ENCODE measurements at regions not wholly inside any gene's neighbourhood (a gene's known extent, or its start where the extent isn't known, plus 50 kb on each side); places are given as distances from the start of the nearest gene placed in this dataset.

DNA sequence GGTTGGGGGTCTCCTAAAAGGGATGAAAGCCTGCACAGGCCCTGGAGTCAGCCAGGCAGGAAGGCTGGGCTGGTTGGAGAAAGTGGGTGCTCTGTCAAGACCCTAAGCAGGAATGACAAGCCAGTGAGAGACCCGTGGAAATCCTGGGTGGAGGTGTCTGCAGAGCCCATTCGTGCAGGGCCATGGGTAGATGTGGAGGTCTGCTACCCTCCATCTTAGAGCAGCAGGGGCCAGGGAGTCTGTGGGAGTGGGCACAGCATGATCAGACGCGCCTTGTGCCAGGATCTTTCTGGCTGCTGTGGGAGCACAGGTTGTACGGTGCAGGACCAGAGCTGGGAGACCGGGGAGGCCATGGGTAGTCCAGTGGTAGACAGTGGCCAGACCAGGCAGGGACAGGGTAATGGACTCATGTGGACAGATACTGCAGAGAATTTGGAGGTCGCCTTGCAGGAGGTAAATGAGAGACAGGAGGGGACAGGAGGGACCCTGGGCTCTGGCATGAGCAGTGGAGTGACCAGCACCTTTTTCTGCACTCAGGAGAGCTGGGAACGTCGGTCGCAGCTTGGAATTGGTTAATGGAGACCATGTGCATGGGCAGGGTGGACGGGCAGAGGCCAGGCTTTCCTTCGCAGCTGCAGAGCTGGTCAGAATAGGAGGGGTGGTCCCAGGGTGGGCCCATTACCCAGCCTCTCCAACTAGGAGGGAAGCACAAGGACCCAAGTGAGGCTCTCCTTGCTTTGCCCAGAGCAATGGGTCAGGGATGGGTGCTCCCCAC is 203.5 kb upstream of the PMEPA1 start:
- no peaks in the 10 kb centered on the region for H3K27me3 ChIP-seq
- H3K9me3 ChIP-seq: no peaks in the 10 kb centered on the region
- no peak for DNase-seq
- H3K36me3 ChIP-seq: no peaks in the 10 kb centered on the region
- intact Hi-C loops (cut with DNase I): no loop called here
- no peak overlapping the region for H3K27ac ChIP-seq
- TF ChIP-seq, protein P1, sequence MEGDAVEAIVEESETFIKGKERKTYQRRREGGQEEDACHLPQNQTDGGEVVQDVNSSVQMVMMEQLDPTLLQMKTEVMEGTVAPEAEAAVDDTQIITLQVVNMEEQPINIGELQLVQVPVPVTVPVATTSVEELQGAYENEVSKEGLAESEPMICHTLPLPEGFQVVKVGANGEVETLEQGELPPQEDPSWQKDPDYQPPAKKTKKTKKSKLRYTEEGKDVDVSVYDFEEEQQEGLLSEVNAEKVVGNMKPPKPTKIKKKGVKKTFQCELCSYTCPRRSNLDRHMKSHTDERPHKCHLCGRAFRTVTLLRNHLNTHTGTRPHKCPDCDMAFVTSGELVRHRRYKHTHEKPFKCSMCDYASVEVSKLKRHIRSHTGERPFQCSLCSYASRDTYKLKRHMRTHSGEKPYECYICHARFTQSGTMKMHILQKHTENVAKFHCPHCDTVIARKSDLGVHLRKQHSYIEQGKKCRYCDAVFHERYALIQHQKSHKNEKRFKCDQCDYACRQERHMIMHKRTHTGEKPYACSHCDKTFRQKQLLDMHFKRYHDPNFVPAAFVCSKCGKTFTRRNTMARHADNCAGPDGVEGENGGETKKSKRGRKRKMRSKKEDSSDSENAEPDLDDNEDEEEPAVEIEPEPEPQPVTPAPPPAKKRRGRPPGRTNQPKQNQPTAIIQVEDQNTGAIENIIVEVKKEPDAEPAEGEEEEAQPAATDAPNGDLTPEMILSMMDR (IDR thresholded peaks at IDR 0.05): no peak
- no peak overlapping the region for H3K4me3 ChIP-seq
- H3K4me1 ChIP-seq: no peaks in the 10 kb centered on the region
- H3K9ac ChIP-seq (ENCODE audit: low read depth in 2 of 2, low read length in 2 of 2): no peak overlapping the region

DNA sequence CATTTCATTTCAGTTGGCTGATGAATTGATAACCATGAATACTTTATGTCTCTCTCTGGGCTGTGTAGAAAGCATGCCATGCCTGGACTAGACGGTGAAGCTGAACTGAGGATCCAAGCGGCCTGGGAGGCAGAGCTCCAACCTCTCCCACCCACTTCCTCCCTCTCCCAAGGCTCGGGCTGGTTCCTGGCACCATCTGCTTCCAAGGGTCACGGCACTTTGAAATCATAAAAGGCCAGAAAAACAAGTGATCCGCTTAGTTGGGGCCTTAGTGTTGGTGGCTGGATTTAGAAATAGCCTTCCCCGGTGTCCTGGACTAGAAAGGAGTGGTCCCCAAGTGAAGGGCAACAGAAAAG is 202.4 kb upstream of the PMEPA1 start:
- DNase-seq: no peak
- Histone ChIP-seq H3K4me1 (no peaks in the 10 kb centered on the region), H3K27ac (no peak overlapping the region), H3K9ac (ENCODE audit: low read depth in 2 of 2, low read length in 2 of 2) (no peak overlapping the region), H3K9me3 (no peaks in the 10 kb centered on the region), H3K36me3 (no peaks in the 10 kb centered on the region), H3K27me3 (no peaks in the 10 kb centered on the region), H3K4me3 (no peak overlapping the region)
- intact Hi-C loops (cut with DNase I): no loop called here
- TF ChIP-seq, protein P1 (IDR thresholded peaks at IDR 0.05): no peak

DNA sequence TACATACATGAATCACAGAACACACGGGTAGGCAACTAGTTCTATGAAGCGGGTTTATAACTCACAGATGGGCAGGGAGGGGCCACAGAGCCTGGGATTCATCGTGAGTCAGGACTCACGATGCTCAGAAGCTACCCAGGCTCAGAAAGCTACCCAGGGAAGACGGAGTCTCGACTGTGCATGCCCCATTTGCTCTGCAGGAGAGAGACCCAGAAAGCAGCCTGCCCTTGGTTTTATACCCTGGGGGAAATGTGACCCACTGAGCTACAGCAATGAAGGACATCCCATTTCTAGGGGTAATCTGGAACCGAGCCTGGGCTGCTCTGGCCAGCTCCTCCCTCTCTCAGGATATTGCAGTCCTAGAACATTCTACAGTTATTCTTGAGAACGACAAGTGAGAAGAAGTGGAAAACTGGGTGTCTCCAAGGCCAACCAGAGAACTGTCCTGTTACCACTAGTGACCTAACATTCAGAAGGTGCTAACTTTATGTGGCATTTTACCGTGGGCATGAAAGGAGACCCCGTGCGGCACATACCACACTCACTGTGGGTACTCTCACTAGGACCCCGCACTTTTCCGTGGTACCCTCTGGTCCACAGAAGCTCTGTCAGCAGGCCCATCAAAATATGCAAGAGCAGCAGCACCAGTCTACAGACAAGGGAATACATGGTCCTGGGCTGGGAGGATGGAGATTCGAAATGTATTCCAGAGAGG is 201.9 kb upstream of the PMEPA1 start:
- Histone ChIP-seq H3K9me3 (no peaks in the 10 kb centered on the region), H3K27ac (no peak overlapping the region), H3K4me3 (no peak overlapping the region), H3K9ac (ENCODE audit: low read depth in 2 of 2, low read length in 2 of 2) (no peak overlapping the region), H3K4me1 (no peaks in the 10 kb centered on the region), H3K36me3 (no peaks in the 10 kb centered on the region), H3K27me3 (no peaks in the 10 kb centered on the region)
- intact Hi-C loops (cut with DNase I): no loop called here
- no peak for DNase-seq
- TF ChIP-seq, protein P1 (IDR thresholded peaks at IDR 0.05): no peak

DNA sequence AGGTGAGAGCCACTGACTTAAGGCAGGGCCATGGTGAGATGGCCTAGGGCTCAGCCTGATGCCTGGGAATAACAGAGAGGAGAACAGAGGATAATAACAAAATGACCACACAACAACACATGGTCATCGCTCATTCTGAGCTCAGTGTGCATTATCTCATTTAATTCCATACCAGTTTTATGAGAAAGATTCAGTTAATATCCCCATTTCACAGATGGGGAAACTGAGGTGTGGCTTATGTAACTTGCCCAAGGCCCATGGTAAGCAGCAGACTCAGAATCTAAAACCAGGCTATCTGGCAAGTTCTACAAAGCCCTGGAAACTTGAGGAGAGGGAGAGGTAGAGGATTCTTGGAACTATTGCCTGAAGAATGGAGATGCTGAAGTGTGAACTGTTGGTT is 200.9 kb upstream of the PMEPA1 start:
- Histone ChIP-seq H3K4me3 (no peak overlapping the region), H3K4me1 (no peaks in the 10 kb centered on the region)
- intact Hi-C loops (cut with DNase I): no loop called here

DNA sequence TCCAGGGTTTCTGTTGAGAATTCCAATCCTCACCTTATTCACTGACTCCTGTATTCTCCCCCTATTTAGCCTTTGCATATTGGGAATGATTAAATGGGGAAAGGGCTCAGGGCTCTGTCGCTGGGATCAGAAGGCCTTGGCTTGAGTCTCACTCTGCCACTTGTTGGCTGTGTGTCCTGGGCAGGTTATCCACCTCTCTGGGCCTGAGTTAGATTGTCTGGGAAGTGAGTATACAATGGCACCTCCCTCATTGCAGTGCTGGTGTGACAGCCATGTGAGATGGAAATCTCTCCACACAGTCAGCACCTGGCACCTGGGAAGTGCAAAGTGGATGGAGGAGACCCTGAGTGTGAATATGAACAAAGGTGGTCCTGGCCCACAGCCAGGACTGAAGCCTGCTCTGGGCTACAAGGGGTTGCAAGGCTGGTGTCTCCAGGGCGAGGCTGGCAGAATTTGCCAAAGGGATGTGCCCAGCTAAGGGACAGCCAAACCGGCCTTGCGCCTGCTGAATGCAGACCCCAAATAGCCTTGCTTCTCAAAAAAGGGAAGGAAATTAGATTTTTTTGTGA is 200.0 kb upstream of the PMEPA1 start:
- no peaks in the 10 kb centered on the region for H3K9me3 ChIP-seq
- no peak overlapping the region for H3K9ac ChIP-seq (ENCODE audit: low read depth in 2 of 2, low read length in 2 of 2)
- intact Hi-C loops (cut with DNase I): no loop called here
- DNase-seq: no peak
- no peak overlapping the region for H3K4me3 ChIP-seq
- no peaks in the 10 kb centered on the region for H3K36me3 ChIP-seq
- no peaks in the 10 kb centered on the region for H3K4me1 ChIP-seq
- H3K27ac ChIP-seq: no peak overlapping the region
- TF ChIP-seq, protein P1 (IDR thresholded peaks at IDR 0.05): no peak
- no peaks in the 10 kb centered on the region for H3K27me3 ChIP-seq

More for the DNA sequence above, 200.9 kb upstream of the PMEPA1 start:
- TF ChIP-seq, protein P1 (IDR thresholded peaks at IDR 0.05): no peak
- DNase-seq: no peak
- Histone ChIP-seq H3K9me3 (no peaks in the 10 kb centered on the region), H3K36me3 (no peaks in the 10 kb centered on the region), H3K9ac (ENCODE audit: low read depth in 2 of 2, low read length in 2 of 2) (no peak overlapping the region), H3K27ac (no peak overlapping the region), H3K27me3 (no peaks in the 10 kb centered on the region)
